Body of pancreas (tissue), 4 donors: ENCODE measurements at regions not wholly inside any gene's neighbourhood (a gene's known extent, or its start where the extent isn't known, plus 50 kb on each side); places are given as distances from the start of the nearest gene placed in this dataset.

Source experiments
- POLR2A ChIP-seq, 3 donors: fragments of 450-650 bp; IDR thresholded peaks; one replicate each; pipeline ENCODE4 v1.6.1; 2016; ENCODE audit warnings: antibody characterized with exemption in 3 of 3, mild to moderate bottlenecking in 2 of 3
- TF ChIP-seq, protein P1 (sequence below), 7 experiments: fragments of 450-650 bp in 4 of 7; fragments of 200-600 bp in 3 of 7; sonication (generic) in 3 of 7; IDR thresholded peaks; one replicate each; pipeline ENCODE4 v1.5.1; 2016 to 2019; ENCODE audit warnings: antibody characterized with exemption in 7 of 7

DNA sequence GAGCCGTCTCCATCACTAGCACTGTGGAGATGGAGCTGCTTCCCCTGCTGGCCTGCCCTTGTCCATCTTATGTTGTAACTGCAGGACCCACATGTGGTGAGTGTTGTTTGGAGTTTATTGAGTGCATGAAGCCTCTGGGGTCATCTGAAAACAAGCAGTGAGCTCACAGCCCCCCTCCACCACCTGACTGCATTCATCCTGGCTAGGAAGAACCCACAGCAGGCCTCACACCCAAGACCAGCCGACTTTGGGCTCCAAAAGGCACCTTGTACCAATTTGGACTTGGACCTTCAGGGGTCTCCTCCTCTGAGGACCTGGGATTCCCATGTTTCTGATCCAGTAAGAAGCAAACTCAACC is 116.1 kb downstream of the TWIST2 start:
- TF ChIP-seq POLR2A (IDR thresholded peaks at IDR 0.05), result no peak
- TF ChIP-seq, protein P1, sequence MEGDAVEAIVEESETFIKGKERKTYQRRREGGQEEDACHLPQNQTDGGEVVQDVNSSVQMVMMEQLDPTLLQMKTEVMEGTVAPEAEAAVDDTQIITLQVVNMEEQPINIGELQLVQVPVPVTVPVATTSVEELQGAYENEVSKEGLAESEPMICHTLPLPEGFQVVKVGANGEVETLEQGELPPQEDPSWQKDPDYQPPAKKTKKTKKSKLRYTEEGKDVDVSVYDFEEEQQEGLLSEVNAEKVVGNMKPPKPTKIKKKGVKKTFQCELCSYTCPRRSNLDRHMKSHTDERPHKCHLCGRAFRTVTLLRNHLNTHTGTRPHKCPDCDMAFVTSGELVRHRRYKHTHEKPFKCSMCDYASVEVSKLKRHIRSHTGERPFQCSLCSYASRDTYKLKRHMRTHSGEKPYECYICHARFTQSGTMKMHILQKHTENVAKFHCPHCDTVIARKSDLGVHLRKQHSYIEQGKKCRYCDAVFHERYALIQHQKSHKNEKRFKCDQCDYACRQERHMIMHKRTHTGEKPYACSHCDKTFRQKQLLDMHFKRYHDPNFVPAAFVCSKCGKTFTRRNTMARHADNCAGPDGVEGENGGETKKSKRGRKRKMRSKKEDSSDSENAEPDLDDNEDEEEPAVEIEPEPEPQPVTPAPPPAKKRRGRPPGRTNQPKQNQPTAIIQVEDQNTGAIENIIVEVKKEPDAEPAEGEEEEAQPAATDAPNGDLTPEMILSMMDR (IDR thresholded peaks at IDR 0.05), result no peak
